Suprapubic skin (tissue), 3 donors: ENCODE measurements at regions not wholly inside any gene's neighbourhood (a gene's known extent, or its start where the extent isn't known, plus 50 kb on each side); places are given as distances from the start of the nearest gene placed in this dataset.

Source experiments
- EP300 ChIP-seq: sonication (generic); formaldehyde crosslinking; IDR thresholded peaks from one replicate; pipeline ENCODE4 v1.6.1; 2017; ENCODE audit warnings: antibody characterized with exemption
- POLR2A ChIP-seq, 2 donors: fragments of 450-650 bp; IDR thresholded peaks; one replicate each; pipeline ENCODE4 v1.6.1; 2017; ENCODE audit warnings: antibody characterized with exemption in 2 of 2, mild to moderate bottlenecking in 2 of 2, moderate library complexity in 2 of 2
- TF ChIP-seq, protein P1 (sequence below), 2 donors: fragments of 200-600 bp in 1 of 2; fragments of 450-650 bp in 1 of 2; sonication (generic) in 1 of 2; IDR thresholded peaks; one replicate each; pipeline ENCODE4 v1.5.1; 2016 to 2019; ENCODE audit warnings: antibody characterized with exemption in 2 of 2, mild to moderate bottlenecking in 1 of 2, moderate library complexity in 1 of 2

- TF ChIP-seq, protein P1, sequence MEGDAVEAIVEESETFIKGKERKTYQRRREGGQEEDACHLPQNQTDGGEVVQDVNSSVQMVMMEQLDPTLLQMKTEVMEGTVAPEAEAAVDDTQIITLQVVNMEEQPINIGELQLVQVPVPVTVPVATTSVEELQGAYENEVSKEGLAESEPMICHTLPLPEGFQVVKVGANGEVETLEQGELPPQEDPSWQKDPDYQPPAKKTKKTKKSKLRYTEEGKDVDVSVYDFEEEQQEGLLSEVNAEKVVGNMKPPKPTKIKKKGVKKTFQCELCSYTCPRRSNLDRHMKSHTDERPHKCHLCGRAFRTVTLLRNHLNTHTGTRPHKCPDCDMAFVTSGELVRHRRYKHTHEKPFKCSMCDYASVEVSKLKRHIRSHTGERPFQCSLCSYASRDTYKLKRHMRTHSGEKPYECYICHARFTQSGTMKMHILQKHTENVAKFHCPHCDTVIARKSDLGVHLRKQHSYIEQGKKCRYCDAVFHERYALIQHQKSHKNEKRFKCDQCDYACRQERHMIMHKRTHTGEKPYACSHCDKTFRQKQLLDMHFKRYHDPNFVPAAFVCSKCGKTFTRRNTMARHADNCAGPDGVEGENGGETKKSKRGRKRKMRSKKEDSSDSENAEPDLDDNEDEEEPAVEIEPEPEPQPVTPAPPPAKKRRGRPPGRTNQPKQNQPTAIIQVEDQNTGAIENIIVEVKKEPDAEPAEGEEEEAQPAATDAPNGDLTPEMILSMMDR (IDR thresholded peaks at IDR 0.05) = no peak
- TF ChIP-seq EP300 (no peak), POLR2A (IDR thresholded peaks at IDR 0.05) (no peak)
These were observed 635.6 kb downstream of the PLA2G4A start for GRCh38 chr1:187464320-187464719.
